Right renal pelvis (tissue), 4 donors: ENCODE measurements at regions not wholly inside any gene's neighbourhood (a gene's known extent, or its start where the extent isn't known, plus 50 kb on each side); places are given as distances from the start of the nearest gene placed in this dataset.
"Not testable (repeated sequence)": the region's sequence is repeated elsewhere in the genome, so short reads cannot be mapped to it uniquely, and the experiment has no call there.

Source experiments
- DNase-seq, 4 donors: peaks; one replicate each; pipeline ENCODE4 v3.0.0-alpha.2; 2013; ENCODE audit warnings: low read depth in 4 of 4, low spot score in 3 of 4, missing footprints in 1 of 4

DNA sequence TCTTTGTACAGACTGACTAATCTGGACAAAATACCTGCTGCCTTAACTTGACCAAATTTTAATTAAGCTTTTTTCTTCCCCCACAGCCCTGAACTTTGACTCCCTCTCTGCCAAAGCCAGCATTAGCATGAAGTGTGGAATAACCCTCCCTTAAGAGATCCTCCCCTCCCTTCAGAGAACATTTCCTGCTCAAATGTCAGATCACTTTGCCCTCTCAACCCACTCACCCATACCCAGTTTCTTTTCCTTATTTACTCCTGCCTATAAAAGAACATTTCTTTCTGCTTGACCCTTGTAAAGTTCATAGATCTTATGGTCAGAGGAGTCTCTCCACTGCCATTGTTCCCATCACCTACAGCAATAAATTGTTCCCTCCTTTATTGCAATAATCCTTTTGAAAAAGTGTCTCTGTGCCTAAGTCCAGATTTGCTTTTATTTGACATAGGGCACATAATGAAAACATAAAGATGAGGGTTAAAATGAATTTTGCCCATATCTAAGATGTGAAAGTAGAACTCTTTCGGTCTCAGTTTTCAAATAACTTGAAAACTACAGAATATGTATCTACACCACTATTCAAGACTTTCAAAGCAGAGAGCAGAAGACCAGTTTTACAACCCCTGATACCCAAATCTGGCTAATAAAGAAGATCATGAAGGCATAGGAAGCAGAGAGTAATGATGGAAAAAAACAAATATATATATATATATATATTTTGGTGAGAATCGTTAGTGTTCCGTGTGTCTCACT, 289.7 kb upstream of the ANXA10 start:
- no peak for DNase-seq

DNA sequence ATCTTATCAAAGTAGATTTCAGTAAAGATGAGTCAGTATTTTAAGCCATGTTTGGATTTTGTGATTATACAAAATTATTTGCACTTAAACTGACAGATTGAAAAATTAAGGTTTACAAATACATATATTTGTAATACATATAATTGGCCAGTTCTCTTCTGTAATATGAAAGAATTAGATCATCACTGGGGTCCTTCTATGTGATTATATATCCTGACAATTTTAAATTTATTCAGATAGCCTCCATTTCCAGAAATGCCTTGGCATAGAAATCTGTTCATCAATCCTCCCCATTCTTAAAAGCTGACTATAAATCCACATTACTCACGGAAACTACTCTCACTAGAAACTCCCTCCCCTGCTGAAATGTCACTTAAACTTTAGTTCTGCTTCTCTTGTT, 280.4 kb upstream of the ANXA10 start:
- DNase-seq: no peak

- no peak for DNase-seq
Measured at GRCh38 chr4:167826281-167826680, 266.1 kb upstream of the ANXA10 start.

GRCh38 chr4:167831855-167832254, 260.5 kb upstream of the ANXA10 start:
- no peak for DNase-seq

GRCh38 chr4:167838686-167839085, 253.7 kb upstream of the ANXA10 start:
- DNase-seq: no peak

DNA sequence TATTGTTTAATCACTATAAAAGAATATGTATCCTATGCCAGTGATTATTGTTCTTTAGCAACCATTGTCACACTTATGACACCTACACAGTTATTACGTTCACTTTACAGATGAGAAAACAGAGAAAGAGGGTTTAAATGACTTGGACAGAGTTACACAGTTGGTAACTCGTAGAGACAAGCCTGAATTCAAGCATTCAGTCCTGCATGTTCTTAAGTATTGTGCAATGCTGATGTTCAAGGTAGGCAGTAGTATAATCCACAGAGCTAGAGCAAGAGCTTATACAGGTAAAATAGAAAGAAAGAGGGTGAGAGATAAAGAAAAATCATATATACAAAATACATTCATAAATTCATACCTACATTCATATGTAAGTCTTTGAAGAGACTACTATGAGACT, 249.8 kb upstream of the ANXA10 start:
- DNase-seq: no peak

DNA sequence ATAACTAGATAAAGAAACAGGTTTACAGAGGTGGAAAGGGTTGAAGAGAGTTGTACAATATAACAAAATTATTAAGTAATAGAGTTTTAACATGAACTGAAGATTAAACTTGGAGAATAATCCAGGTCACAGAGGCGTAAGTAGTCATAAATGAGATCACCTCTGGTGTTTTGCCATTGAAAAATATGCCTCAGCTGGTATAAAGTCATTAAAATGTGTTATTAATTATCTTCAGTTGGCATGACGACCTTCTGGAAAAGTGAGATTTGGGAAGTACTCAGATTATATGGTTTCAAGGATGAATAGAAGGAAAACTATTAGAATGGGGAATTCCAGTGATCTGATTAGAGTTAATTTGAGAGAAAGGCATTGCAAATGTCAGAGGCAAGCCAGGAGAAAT, 237.5 kb upstream of the ANXA10 start:
- no peak for DNase-seq

DNA sequence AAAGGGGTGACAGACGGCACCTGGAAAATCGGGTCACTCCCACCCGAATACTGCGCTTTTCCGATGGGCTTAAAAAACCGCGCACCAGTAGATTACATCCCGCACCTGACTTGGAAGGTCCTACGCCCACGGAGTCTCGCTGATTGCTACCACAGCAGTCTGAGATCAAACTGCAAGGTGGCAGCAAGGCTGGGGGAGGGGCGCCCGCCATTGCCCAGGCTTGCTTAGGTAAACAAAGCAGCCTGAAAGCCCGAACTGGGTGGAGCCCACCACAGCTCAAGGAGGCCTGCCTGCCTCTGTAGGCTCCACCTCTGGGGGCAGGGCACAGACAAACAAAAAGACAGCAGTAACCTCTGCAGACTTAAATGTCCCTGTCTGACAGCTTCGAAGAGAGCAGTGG, 234.2 kb upstream of the ANXA10 start:
- DNase-seq: not testable (repeated sequence)

DNA sequence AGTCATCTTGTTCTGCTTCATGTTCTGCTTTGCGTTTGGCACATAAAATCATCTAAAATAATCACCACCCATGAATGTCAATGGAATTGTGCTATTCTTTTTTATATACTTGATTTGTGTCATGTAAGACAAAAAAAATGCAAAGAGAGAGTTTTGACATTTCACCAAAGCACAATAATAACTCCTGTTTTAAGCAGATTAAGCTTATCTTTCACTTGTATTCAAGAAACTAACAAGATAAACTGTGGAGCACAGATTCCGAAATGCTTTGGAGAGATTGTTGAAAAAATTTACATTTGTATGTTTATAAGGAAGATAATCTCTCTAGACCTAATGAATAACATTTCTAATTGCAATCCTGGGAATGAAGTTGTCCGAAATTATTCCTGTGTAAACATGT, 225.1 kb upstream of the ANXA10 start:
- DNase-seq: no peak

- no peak for DNase-seq
Measured at GRCh38 chr4:167868163-167868562, 224.2 kb upstream of the ANXA10 start.

- no peak for DNase-seq
Measured at GRCh38 chr4:167873496-167873895, 218.8 kb upstream of the ANXA10 start.

DNA sequence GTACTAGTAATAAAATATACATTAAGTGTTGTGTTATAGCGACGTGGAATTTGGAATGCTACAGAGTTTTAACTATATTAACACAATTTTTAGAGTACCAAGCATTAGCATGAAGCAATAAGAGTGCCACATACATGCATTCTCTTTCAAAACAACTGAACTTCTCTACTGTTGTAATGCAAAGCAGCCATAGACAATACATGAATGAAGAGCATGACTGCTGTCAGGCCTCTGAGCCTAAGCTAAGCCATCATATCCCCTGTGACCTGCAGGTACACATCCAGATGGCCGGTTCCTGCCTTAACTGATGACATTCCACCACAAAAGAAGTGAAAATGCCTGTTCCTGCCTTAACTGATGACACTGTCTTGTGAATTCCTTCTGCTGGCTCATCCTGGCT, 216.2 kb upstream of the ANXA10 start:
- not testable (repeated sequence) for DNase-seq

DNA sequence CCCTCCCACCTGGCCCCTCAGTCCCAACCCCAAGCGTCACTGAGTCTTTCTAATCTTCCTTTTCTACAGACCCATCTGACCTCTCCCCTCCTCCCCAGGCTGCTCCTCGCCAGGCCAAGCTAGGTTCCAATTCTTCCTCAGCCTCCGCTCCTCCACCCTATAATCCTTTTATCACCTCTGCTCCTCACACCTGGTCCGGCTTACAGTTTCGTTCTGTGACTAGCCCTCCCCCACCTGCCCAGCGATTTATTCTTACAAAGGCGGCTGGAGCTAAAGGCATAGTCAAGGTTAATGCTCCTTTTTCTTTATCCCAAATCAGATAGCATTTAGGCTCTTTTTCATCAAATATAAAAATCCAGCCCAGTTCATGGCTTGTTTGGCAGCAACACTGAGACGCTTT, 214.5 kb upstream of the ANXA10 start:
- DNase-seq: not testable (repeated sequence)

DNA sequence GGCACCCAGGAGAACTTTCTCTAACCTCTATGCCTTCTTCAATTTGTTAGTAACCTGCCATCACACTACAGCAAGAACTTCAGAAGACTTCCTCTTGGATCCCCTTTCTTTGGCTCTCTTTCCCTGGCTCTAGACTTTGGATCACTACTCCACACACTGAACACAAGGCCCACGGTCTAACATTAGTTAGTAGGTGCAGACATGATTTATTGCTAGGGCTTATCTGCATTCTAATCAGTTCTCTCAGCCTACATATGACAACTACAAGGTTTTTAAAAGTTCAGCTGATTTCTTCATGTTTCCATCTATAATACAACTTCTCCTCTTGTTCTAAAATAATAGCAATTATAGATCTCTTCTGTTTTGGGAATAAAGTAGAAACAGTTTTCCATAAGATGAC, 209.1 kb upstream of the ANXA10 start:
- DNase-seq: no peak

- no peak for DNase-seq
Measured at GRCh38 chr4:167885071-167885470, 207.3 kb upstream of the ANXA10 start.

DNA sequence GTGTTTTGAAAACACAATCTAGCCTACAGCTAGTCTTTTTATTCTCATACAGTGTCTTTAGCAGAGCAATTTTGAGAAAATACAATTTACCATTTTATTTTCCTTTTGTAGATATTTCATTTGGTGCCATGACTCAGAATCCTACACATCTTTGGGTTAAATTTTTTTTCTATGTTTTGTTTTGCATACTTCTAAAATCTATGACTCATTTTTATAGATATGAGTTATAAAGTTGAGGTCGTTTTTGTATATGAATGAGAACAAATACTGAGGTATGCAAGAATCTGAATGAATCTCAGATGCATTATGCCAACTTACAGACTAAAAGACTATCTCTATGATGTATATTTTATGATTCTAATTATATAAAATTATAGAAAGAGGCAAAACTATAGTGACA, 206.5 kb upstream of the ANXA10 start:
- no peak for DNase-seq

GRCh38 chr4:167887726-167888125, 204.6 kb upstream of the ANXA10 start:
- no peak for DNase-seq

DNA sequence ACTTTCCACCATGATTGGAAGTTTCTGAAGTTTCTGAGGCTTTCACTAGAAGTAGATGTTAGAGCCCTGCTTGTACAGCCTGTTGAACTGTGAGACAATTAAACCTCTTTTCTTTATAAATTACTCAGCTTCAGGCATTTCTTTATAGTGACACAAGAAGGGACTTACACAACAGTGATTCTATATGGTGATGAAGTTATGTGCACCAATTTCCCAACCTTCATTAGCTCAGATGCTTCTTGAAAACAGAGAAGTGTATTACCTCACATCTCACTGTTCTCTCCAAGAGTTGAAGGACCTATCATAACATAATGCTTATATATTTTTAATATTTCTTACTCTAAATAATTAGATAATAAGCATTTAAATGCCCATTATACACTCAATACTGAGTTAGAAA, 202.1 kb upstream of the ANXA10 start:
- no peak for DNase-seq

GRCh38 chr4:167893531-167893930, 198.8 kb upstream of the ANXA10 start:
- DNase-seq: no peak

DNA sequence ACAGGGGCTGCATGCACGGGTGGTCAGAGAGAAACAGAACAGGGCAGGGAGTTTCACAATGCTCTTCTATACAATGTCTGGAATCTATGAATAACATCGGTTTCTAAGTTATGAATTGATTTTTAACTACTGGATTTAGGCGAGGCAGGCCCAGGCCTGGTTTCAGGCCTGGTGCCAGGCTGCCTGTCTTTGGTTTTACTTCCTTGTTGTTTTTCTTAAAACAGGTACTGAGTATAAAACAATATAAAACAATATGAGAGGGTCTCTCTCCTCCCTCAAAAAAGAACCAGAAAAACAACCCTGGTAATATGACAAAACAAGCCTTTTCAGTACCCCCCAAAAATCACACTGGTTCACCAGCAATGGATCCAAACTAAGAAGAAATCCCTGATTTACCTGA, 196.1 kb upstream of the ANXA10 start:
- not testable (repeated sequence) for DNase-seq

- DNase-seq: no peak
Measured at GRCh38 chr4:167897116-167897515, 195.2 kb upstream of the ANXA10 start.

DNA sequence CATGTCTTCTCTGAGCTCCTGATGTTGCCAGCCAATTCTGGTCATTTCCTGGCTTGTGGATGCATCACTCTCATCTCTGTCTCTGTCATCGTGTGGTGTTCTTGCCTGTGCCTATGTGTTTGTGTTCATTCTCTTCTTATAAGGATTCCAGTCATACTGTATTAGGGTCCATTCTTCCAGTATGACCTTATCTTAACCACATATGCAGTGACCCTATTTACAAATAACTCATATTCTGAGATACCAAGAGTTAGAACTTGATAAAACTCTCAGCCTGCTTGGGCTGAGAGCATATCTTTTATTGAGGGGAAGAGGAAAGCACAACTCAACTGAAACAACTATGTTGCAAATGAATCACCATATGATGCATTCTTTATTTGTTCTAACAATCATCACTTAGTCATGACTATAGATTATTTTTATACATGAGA, 189.0 kb upstream of the ANXA10 start:
- DNase-seq: no peak

DNA sequence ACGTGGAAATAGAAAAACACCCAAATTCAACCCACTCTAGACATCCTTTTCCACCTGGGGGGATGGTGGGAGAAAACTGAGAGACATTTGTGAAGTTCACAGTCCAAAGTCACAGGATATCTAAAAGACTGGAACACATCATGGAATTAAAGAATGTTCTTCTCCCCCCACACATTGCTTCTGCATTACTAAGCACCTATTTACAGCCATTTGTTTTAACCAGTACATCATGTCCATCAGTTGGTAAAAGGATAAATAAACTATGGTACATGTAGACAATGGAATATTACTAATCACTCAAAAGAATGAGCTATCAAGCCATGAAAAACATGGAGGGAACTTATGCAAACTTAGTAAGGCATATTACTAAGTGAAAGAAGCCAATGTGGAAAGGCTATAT, 185.5 kb upstream of the ANXA10 start:
- no peak for DNase-seq
